ENCODE measurements at regions not wholly inside any gene's neighbourhood (a gene's known extent, or its start where the extent isn't known, plus 50 kb on each side); places are given as distances from the start of the nearest gene placed in this dataset.

- DNase-seq = no peak
- Histone ChIP-seq H3K36me3 (replicated peaks) (no peaks in the 10 kb centered on the region), H3K27ac (no peak overlapping the region), H3K4me3 (ENCODE audit: low read depth, low read length) (no peak overlapping the region), H3K27me3 (replicated peaks) (no peaks in the 10 kb centered on the region)
- TF ChIP-seq, protein P1, sequence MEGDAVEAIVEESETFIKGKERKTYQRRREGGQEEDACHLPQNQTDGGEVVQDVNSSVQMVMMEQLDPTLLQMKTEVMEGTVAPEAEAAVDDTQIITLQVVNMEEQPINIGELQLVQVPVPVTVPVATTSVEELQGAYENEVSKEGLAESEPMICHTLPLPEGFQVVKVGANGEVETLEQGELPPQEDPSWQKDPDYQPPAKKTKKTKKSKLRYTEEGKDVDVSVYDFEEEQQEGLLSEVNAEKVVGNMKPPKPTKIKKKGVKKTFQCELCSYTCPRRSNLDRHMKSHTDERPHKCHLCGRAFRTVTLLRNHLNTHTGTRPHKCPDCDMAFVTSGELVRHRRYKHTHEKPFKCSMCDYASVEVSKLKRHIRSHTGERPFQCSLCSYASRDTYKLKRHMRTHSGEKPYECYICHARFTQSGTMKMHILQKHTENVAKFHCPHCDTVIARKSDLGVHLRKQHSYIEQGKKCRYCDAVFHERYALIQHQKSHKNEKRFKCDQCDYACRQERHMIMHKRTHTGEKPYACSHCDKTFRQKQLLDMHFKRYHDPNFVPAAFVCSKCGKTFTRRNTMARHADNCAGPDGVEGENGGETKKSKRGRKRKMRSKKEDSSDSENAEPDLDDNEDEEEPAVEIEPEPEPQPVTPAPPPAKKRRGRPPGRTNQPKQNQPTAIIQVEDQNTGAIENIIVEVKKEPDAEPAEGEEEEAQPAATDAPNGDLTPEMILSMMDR (IDR thresholded peaks at IDR 0.05; ENCODE audit: low read depth, low read length, missing control alignments) = no peak
- in situ Hi-C loops (cut with HindIII; ENCODE audit: low pct_ligation_motif_present, low sequenced_read_pairs) = no loop called here
Observed at GRCh38 chr1:232454227-232454886, 175.6 kb downstream of the SIPA1L2 start.

GRCh38 chr1:232452736-232453440, 177.0 kb downstream of the SIPA1L2 start:
- Histone ChIP-seq H3K4me3 (ENCODE audit: low read depth, low read length) (no peak overlapping the region), H3K27me3 (replicated peaks) (no peaks in the 10 kb centered on the region), H3K36me3 (replicated peaks) (no peaks in the 10 kb centered on the region), H3K27ac (no peak overlapping the region)
- TF ChIP-seq, protein P1 (IDR thresholded peaks at IDR 0.05; ENCODE audit: low read depth, low read length, missing control alignments) = no peak
- DNase-seq = no peak
- in situ Hi-C loops (cut with HindIII; ENCODE audit: low pct_ligation_motif_present, low sequenced_read_pairs) = no loop called here

- Histone ChIP-seq H3K27ac (no peak overlapping the region), H3K27me3 (replicated peaks) (no peaks in the 10 kb centered on the region), H3K36me3 (replicated peaks) (no peaks in the 10 kb centered on the region), H3K4me3 (ENCODE audit: low read depth, low read length) (no peak overlapping the region)
- in situ Hi-C loops (cut with HindIII; ENCODE audit: low pct_ligation_motif_present, low sequenced_read_pairs) = no loop called here
- TF ChIP-seq, protein P1 (IDR thresholded peaks at IDR 0.05; ENCODE audit: low read depth, low read length, missing control alignments) = no peak
- DNase-seq = no peak
Observed at GRCh38 chr1:232452117-232452516, 177.8 kb downstream of the SIPA1L2 start.

DNA sequence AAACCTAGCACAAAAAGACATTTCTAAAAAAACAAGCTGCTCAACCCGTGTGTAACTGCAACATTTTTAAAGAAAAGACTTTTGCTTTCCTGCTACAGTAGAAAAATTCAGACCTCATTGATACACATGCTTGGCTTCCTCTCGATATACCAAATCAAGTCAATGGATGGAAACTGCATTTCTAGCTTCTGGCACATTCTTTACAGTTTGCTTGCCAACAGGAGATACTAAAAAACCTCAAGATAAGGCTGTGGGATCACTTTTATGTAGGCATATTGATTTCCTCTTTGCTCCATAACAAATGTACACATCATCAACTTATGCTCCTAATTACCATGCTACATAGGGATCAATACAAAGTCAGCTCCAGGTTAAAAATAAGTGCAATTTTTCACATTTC, 178.4 kb downstream of the SIPA1L2 start:
- Histone ChIP-seq H3K4me3 (ENCODE audit: low read depth, low read length) (no peak overlapping the region), H3K27me3 (replicated peaks) (no peaks in the 10 kb centered on the region), H3K36me3 (replicated peaks) (no peaks in the 10 kb centered on the region), H3K27ac (no peak overlapping the region)
- in situ Hi-C loops (cut with HindIII; ENCODE audit: low pct_ligation_motif_present, low sequenced_read_pairs) = no loop called here
- no peak for DNase-seq
- TF ChIP-seq, protein P1 (IDR thresholded peaks at IDR 0.05; ENCODE audit: low read depth, low read length, missing control alignments) = no peak

DNA sequence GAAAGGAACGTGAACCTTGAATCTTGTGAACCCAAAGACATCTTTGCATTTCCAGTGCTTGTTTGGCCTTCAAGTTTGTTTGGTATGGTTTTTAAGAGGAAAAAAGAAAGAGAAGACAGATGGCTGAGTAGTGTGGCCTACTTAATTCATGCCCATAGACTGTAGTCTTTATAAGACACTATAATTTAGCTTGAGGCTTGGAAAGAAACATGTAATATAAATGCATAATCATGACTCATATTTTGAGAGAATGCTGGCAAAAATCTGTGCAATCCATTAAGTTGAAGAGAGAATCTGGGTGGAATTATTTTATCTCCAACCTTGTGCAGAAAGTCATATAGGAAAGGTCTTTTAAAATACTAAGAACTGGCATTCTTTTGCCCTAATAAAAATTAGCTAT, 179.3 kb downstream of the SIPA1L2 start:
- in situ Hi-C loops (cut with HindIII; ENCODE audit: low pct_ligation_motif_present, low sequenced_read_pairs) = no loop called here
- TF ChIP-seq, protein P1 (IDR thresholded peaks at IDR 0.05; ENCODE audit: low read depth, low read length, missing control alignments) = no peak
- H3K27me3 ChIP-seq (replicated peaks) = no peaks in the 10 kb centered on the region
- no peak overlapping the region for H3K27ac ChIP-seq
- DNase-seq = no peak
- no peaks in the 10 kb centered on the region for H3K36me3 ChIP-seq (replicated peaks)
- H3K4me3 ChIP-seq (ENCODE audit: low read depth, low read length) = no peak overlapping the region
